IPS DF 4.7 (cell line): ENCODE measurements at regions not wholly inside any gene's neighbourhood (a gene's known extent, or its start where the extent isn't known, plus 50 kb on each side); places are given as distances from the start of the nearest gene placed in this dataset.
"Not testable (repeated sequence)": the region's sequence is repeated elsewhere in the genome, so short reads cannot be mapped to it uniquely, and the experiment has no call there.

ENCODE experiments used
- DNase-seq: peaks from one replicate; pipeline ENCODE4 v3.0.0-alpha.2; 2013; ENCODE audit warnings: low spot score; ENCODE audit errors: extremely low read depth

DNA sequence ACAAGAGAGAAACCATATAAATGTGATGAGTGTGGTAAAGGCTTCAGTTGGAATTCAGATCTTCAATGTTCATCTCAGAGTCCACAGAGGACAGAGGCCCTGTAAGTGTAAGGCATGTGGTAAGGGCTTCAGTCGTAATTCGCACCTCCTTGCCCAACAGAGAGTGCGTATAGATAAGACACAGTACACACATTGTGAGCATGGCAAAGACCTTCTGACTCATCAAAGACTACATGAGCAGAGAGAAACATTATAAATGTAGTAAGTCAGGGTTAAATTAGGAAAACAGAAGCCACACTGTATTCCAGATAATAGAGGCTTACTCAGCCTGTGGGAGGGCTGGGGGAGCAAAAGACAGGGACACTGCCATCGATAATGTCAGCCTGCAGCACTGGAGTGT lies 98.1 kb upstream of the GPR39 start:
- not testable (repeated sequence) for DNase-seq

DNA sequence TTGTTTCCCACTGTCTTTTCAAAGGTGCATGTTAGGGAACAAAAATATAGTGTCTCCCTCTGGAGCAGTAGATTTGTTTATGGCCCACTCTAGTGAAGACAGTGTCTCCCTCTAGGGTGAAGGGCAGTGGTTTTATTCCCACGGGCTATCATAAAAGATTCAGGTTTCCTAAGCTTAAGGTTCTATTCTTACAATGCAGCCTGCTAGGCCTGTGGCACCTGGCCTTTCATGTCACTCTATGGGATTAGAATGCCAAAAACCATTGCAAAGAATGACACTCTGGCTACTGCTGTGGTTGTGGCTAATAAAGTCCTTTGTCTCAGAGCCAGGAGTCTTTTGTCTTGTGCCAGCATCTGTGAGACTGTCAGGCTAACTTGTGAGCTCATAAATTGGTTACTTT lies 92.6 kb upstream of the GPR39 start:
- DNase-seq: not testable (repeated sequence)

DNA sequence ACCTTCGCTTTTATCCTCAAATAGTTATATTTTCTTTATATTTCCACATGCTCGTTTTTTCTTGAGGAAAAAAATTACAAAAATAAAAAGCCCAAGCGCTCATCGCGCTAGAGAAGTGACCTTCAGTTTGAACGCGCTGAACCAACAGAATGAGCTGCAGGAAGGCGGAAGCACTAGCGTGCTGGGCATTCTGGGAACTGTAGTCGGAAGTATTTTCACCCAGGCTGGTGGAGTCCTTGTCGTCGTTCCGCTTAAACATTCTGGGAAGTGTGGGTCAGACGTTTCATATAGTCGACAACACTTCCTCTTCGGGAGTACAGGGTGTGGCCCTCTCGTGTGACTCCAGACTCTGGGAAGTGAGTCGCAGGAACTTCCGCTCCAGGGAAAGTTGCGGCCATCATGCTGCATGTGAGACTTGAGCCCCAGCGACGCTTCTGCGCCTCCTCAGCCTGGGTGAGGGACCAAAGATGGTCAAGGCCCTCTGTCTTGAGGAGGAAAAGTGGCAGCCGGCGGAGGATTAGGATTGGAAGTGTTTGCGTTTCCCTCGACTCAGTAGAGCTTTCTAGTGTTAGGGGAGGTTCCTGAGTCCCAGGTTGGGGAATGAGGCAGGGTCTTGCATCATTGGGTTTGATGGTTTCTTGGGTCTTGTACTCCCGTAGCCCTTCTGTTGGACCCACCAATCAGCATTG lies 84.1 kb upstream of the GPR39 start:
- DNase-seq: not testable (repeated sequence)

DNA sequence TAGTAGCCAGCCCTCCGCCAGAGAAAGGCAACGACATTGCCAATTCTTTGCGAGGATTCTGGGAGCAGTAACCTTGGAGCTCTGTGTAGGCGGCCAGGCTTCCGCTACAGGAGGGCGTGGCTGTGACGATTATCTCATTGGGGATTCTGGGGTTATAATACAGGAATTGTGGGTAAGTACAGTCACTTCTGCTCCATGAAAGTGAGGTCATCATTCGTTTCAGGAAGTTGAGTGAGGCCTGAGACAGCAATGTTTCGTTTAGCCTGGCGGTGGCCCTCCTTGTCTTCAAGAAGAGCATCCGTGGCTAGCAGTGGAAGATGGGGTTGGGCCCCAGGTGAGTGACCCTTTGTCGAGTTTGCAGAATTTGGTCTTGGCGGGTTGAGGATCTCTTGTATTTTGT lies 79.5 kb upstream of the GPR39 start:
- not testable (repeated sequence) for DNase-seq

DNA sequence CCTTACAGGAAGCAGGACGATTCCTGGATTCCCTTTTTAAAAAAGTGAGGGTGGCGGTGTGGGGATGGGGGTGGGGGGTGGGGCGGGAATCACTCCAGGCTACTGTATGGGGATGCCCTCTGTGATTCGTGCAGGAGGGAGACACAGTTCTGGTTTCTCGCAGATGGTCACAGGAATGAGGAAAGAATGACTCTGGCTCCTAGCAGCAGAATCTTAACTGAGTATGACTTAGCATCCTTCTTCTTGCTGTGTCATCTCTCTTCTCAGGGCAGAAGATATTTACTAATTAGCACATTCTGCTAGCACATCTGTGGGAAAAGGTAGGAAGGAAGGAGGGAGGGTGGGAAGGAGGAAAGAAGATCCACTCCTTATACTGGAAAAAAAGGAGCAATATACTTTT lies 78.8 kb upstream of the GPR39 start:
- not testable (repeated sequence) for DNase-seq

DNA sequence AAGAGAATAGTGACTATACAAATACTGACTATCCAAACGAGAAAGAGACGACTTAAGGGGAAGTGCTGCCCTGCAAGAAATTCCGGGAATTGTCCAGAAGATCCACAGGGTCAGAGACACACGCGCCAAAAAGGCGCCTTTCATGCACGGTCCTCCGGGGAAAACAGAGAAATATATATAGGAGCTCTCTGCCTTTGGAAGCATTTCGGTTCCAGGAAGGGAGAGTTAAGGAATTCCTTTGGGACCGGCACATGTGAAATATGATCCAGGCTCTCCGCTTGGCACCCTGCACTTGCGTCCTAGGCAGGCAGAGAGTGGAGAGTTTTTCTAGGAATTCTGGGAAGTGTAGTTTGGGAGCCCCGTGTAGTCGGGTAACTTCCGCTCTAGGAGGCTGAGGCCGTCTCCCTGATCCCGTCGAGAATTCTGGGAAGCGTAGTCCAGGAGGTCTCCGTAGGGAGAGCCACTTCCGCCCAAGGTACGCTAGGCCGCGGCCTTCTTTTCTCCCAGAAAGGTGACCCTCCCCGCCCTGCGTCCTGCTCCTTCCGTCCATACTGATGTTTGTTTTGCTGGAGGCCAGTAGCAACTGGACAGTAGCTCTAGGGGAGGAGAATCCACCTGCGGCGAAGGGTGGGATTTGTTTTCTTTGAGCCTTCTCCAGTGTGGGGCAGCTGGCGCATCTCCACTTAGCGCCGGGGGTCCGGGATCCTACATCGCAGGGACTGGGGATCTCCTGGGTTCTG lies 69.4 kb upstream of the GPR39 start:
- DNase-seq: peak; percentile 28

DNA sequence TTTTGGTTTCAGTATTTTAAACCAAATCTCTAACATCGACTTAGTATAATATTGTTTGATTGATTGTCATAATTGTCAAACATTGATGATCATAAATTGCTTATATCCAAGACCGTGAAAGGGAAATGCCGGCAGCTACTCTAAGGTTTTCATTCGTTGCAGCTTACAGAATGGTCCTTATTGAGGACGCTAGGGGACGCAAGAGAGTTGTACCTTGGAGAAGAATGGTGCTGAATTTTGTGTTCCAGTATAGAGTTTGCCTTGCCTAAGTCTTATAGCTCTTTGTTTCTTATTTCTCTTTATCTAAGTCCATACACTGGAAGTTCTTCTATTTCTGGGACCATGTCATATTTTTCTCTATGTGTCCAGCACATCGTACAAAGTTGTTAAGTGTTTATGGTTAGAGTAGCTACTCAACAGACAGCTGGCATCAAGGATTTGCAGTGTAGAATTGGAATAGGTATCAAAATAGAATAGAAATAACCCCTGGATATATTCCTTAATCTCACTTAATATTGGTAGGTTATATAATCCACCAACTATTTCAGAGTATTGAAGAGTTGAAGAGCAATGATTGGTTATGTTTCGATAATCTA lies 67.4 kb upstream of the GPR39 start:
- DNase-seq: peak; percentile 41

DNA sequence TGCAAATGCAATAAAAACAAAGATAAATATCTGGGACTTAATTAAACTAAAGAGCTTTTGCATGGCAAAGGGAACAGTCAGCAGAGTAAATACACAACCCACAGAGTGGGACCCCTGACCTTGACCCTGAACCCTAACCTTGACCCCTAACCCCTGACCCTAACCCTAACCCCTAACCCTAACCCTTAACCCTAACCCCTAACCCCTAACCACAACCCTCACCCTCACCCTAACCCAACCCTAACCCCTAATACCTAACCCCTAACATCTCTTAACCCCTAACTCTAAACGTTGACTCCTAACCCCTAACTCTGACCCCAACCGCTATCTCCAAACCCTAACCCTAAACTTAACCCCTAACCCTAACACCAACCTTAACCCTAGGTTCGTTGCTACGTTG lies 64.9 kb upstream of the GPR39 start:
- not testable (repeated sequence) for DNase-seq

DNA sequence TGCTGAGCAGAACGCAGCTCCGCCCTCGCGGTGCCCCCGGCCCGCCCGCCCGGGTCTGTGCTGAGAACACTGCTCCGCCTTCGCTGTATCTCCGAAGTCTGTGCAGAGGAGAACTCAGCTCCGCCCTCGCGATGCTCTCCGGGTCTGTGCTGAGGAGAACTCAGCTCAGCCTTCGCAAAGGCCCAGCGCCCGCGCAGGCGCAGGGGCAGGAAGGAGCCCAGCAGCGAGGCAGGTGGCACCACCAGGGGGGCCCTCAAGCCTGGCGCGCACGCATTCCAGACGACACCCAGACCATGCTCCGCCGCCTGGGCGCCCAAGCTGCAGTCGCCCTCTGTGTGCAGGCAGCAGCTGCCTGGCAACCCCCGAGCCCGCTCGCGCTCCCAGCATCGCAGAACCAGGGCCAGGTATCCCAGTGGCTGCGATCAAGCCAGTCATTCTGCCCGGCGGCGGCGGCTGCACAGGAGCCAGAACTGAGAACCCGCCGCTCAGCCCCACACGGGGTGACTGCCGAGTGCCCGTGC lies 64.1 kb upstream of the GPR39 start:
- DNase-seq: not testable (repeated sequence)

DNA sequence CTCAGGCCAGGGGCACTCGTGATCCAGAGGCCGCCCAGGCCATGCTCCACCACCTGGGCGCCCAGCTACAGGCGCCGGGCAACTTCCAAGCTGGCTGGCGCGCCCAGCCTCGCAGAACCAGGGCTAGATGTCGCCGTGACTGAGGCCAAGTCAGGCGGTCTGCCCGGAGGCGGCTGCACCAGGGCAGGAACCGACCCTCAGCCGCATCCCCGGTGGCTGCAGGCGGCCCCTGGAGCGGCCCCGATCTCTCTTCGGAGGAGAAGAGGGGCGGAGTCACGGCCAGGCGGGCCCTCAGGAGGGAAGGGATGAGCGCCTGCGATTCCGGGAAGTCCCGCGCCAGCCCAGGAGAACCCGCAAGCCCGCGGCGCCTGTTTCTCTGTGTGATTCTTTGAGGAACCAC lies 63.2 kb upstream of the GPR39 start:
- DNase-seq: peak; percentile 16

DNA sequence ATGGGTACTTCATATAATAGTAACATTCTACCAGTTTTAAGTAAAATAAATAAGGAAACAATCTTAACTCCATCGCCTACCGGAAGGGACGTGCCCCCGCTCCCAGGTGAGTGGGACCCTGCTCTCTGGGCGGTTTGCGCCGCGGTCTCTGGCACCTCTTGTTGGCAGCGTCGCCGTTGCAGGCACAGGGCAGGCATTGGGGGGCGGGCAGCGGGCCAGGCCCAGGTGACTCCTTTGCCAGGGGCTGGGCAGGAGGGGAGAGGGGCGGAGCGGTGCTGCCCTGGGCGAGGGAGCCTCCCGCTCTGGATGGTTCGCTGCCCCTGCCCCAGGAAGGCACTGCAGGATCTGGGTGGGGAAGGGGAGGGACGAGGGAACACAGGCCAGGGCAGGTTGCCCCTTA lies 55.6 kb upstream of the GPR39 start:
- not testable (repeated sequence) for DNase-seq

DNA sequence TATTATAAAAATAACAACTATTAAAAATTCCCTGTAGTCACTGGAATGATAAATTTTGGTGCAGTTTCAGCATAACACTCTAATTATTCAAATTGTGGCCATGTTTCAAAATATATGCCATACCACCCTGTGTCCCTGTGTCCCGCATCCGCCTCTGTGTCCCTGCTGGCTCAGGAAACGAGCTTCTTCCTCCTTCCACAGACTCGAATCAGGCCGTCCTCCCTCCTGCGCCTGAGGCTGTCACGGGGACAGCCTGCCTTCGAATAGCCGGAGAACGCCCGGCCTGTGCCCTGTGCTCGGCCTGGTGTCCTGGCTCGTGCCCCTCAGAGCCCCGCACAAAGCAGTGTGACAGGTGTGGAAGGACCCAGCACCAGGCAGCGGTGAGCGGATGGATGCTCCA lies 55.1 kb upstream of the GPR39 start:
- DNase-seq: not testable (repeated sequence)

DNA sequence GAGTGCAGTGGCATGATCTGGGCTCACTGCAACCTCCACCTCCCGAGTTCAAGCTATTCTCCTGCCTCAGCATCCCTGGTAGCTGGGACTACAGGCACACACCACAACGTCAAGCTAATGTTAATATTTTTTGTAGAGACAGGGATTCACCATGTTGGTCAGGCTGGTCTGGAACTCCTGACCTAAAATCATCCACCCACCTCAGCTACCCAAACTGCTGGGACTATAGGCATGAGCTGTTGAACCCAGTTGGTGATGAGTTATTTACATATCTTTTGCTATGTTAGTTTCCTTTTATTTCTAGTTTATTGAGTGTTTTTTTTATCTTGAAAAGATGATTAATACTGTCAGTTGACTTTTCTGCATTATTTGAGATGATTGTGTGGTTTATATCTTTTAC lies 53.3 kb upstream of the GPR39 start:
- DNase-seq: not testable (repeated sequence)

DNA sequence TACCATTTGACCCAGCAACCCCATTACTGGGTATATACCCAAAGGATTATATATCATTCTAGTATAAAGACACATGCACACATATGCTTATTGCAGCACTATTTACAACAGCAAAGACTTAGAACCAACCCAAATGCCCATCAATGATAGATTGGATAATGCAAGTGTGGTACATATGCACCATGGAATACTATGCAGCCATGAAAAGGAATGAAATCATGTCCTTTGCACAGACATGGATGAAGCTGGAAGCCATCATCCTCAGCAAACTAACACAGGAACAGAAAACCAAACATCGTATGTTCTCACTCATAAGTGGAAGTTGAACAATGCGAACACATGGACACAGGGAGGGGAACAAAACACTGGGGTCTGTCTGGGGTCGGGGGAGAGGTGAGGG lies 50.6 kb upstream of the GPR39 start:
- not testable (repeated sequence) for DNase-seq

DNA sequence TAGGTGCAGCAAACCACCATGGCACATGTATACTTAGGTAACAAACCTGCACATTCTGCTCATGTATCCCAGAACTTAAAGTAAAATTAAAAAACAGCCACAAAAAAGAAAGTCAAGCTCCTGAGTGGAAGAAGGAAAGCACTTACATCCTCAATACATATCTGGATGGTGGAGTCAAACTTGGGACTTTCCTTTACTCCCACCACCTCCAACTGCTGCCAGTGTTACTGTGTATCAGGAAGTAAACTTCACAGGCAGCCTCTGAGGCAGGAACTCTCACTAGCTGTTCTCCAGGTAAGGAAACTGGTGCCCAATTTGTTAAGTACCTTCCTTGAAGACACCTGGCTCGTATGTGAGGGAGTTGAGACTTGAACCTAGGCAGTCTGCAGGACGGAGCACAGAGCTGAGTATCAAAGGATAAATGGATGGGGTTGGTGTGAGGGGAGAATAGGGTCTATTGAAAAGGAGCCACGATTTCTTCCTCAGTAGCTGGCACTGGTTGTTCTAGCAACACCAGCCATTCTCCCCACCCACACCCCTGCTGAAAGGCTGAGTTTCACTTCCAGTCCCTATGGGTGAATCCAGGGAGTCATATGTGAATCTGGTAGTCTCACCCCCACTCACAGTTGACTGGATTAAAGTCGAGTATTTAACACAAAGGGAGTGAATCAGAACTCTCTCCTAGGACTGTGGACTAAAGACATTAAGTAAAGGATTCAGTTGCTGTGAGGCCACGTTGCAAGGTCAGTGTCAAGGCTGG lies 50.0 kb upstream of the GPR39 start:
- DNase-seq: no peak
